ENCODE measurements at regions not wholly inside any gene's neighbourhood (a gene's known extent, or its start where the extent isn't known, plus 50 kb on each side); places are given as distances from the start of the nearest gene placed in this dataset.

GRCh38 chr3:74328435-74328834, 286.0 kb downstream of the CNTN3 start:
- Histone ChIP-seq H3K27ac (ENCODE audit: low read depth, low read length) (no peak overlapping the region), H3K4me3 (ENCODE audit: low read depth, low read length) (no peak overlapping the region), H3K4ac (ENCODE audit: low read depth, low read length) (no peak overlapping the region), H2AK5ac (ENCODE audit: low read length) (no peak overlapping the region), H3K14ac (ENCODE audit: low read length) (no peak overlapping the region), H3K18ac (ENCODE audit: low read length) (no peak overlapping the region), H3K23ac (ENCODE audit: low read length) (no peak overlapping the region), H3K9ac (ENCODE audit: low read length) (no peak overlapping the region), H2BK120ac (ENCODE audit: insufficient read depth, low read length, poor library complexity) (no peak overlapping the region), H3K36me3 (ENCODE audit: control insufficient read depth in 1 of 2, insufficient read depth in 2 of 2, low read length in 2 of 2) (no peaks in the 10 kb centered on the region), H3K4me2 (ENCODE audit: low read length) (no peak overlapping the region), H3K27me3 (ENCODE audit: insufficient read depth, low read length) (no peaks in the 10 kb centered on the region), H4K8ac (ENCODE audit: low read depth, low read length) (no peak overlapping the region), H4K12ac (ENCODE audit: low read depth, low read length) (no peak overlapping the region), H3K4me1 (ENCODE audit: control insufficient read depth in 1 of 2, insufficient read depth in 2 of 2, low read length in 2 of 2) (no peaks in the 10 kb centered on the region), H4K91ac (ENCODE audit: low read depth, low read length) (no peak overlapping the region), H3K9me3 (ENCODE audit: insufficient read depth, low read depth, low read length) (no peaks in the 10 kb centered on the region), H3K79me1 (ENCODE audit: low read length) (no peaks in the 10 kb centered on the region), H2BK12ac (ENCODE audit: low read length) (no peak overlapping the region), H2BK5ac (ENCODE audit: low read depth, low read length, poor library complexity) (no peak overlapping the region), H2AFZ (ENCODE audit: insufficient read depth, low read length, poor library complexity) (no peak overlapping the region), H3K79me2 (ENCODE audit: control insufficient read depth, insufficient read depth, low read length, poor library complexity) (no peaks in the 10 kb centered on the region)
- no peak for DNase-seq
- no CpG with 5 or more reads among the region's 2 CpGs for WGBS (ENCODE audit: extremely low coverage, insufficient coverage, insufficient read length)

- Histone ChIP-seq H4K8ac (ENCODE audit: low read depth, low read length) (no peak overlapping the region), H4K12ac (ENCODE audit: low read depth, low read length) (no peak overlapping the region), H3K14ac (ENCODE audit: low read length) (no peak overlapping the region), H4K91ac (ENCODE audit: low read depth, low read length) (no peak overlapping the region), H3K36me3 (ENCODE audit: control insufficient read depth in 1 of 2, insufficient read depth in 2 of 2, low read length in 2 of 2) (no peaks in the 10 kb centered on the region), H3K27ac (ENCODE audit: low read depth, low read length) (no peak overlapping the region), H2BK5ac (ENCODE audit: low read depth, low read length, poor library complexity) (no peak overlapping the region), H3K9ac (ENCODE audit: low read length) (no peak overlapping the region), H3K4me2 (ENCODE audit: low read length) (no peak overlapping the region), H3K23ac (ENCODE audit: low read length) (no peak overlapping the region), H3K9me3 (ENCODE audit: insufficient read depth, low read depth, low read length) (no peaks in the 10 kb centered on the region), H3K4me1 (ENCODE audit: control insufficient read depth in 1 of 2, insufficient read depth in 2 of 2, low read length in 2 of 2) (no peaks in the 10 kb centered on the region), H3K4ac (ENCODE audit: low read depth, low read length) (no peak overlapping the region), H3K27me3 (ENCODE audit: insufficient read depth, low read length) (no peaks in the 10 kb centered on the region), H3K4me3 (ENCODE audit: low read depth, low read length) (no peak overlapping the region), H3K79me2 (ENCODE audit: control insufficient read depth, insufficient read depth, low read length, poor library complexity) (no peaks in the 10 kb centered on the region), H3K18ac (ENCODE audit: low read length) (no peak overlapping the region), H2AFZ (ENCODE audit: insufficient read depth, low read length, poor library complexity) (no peak overlapping the region), H2AK5ac (ENCODE audit: low read length) (no peak overlapping the region), H2BK12ac (ENCODE audit: low read length) (no peak overlapping the region), H2BK120ac (ENCODE audit: insufficient read depth, low read length, poor library complexity) (no peak overlapping the region), H3K79me1 (ENCODE audit: low read length) (no peaks in the 10 kb centered on the region)
- no CpG with 5 or more reads among the region's 3 CpGs for WGBS (ENCODE audit: extremely low coverage, insufficient coverage, insufficient read length)
- DNase-seq, result no peak
These were observed 299.2 kb downstream of the CNTN3 start for GRCh38 chr3:74315291-74315690.

DNA sequence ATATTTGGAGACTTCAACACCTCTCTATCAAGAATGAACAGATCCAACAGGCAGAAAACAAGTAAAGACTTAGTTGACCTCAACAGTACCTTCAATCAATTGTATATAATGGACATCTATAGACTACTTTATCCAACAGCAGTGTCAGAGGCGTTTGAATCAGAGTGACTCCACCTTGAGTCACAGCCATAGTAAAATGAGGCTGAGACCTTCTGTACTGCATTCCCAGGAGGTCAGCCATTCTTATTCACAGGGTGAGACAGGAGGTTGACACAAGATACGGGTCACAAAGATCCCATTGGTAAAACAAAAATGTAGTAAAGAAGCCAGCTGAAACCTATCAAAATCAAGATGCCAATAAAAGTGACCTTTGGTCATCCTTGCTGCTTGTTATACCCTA, 299.8 kb downstream of the CNTN3 start:
- H3K18ac ChIP-seq (ENCODE audit: low read length), result no peak overlapping the region
- no peak overlapping the region for H2BK5ac ChIP-seq (ENCODE audit: low read depth, low read length, poor library complexity)
- H3K36me3 ChIP-seq (ENCODE audit: control insufficient read depth in 1 of 2, insufficient read depth in 2 of 2, low read length in 2 of 2), result no peaks in the 10 kb centered on the region
- no peak overlapping the region for H2AFZ ChIP-seq (ENCODE audit: insufficient read depth, low read length, poor library complexity)
- no peak overlapping the region for H4K8ac ChIP-seq (ENCODE audit: low read depth, low read length)
- no peak overlapping the region for H3K9ac ChIP-seq (ENCODE audit: low read length)
- no peaks in the 10 kb centered on the region for H3K79me2 ChIP-seq (ENCODE audit: control insufficient read depth, insufficient read depth, low read length, poor library complexity)
- no peaks in the 10 kb centered on the region for H3K4me1 ChIP-seq (ENCODE audit: control insufficient read depth in 1 of 2, insufficient read depth in 2 of 2, low read length in 2 of 2)
- H2BK12ac ChIP-seq (ENCODE audit: low read length), result no peak overlapping the region
- H3K9me3 ChIP-seq (ENCODE audit: insufficient read depth, low read depth, low read length), result no peaks in the 10 kb centered on the region
- WGBS (ENCODE audit: extremely low coverage, insufficient coverage, insufficient read length), result no CpG with 5 or more reads among the region's 2 CpGs
- H4K12ac ChIP-seq (ENCODE audit: low read depth, low read length), result no peak overlapping the region
- H2BK120ac ChIP-seq (ENCODE audit: insufficient read depth, low read length, poor library complexity), result no peak overlapping the region
- H3K23ac ChIP-seq (ENCODE audit: low read length), result no peak overlapping the region
- H2AK5ac ChIP-seq (ENCODE audit: low read length), result no peak overlapping the region
- DNase-seq, result peak; percentile 25 to 65
- no peak overlapping the region for H3K14ac ChIP-seq (ENCODE audit: low read length)
- H3K4ac ChIP-seq (ENCODE audit: low read depth, low read length), result no peak overlapping the region
- H3K27ac ChIP-seq (ENCODE audit: low read depth, low read length), result no peak overlapping the region
- no peak overlapping the region for H3K4me3 ChIP-seq (ENCODE audit: low read depth, low read length)
- H3K79me1 ChIP-seq (ENCODE audit: low read length), result no peaks in the 10 kb centered on the region
- H4K91ac ChIP-seq (ENCODE audit: low read depth, low read length), result no peak overlapping the region
- H3K4me2 ChIP-seq (ENCODE audit: low read length), result no peak overlapping the region
- no peaks in the 10 kb centered on the region for H3K27me3 ChIP-seq (ENCODE audit: insufficient read depth, low read length)

DNA sequence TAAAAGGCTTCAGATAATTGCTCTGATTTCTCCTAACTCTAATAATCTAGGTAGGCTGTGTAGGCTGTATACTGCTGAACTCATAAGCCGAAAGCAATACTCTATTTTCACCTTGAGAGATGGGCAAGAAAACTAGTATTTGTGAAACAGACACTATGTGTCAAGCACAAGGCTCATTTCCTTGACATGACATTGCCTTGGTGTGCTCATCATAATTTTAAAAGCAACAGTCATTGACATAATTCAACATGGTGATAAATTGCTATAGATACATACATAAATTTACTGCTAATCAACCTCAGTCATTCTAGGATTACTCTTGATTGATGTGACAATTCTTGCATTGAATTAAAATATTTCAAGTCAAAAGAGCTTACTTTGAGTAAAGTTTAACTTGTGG, 304.7 kb downstream of the CNTN3 start:
- Histone ChIP-seq H3K9me3 (ENCODE audit: insufficient read depth, low read depth, low read length) (no peaks in the 10 kb centered on the region), H3K9ac (ENCODE audit: low read length) (no peak overlapping the region), H4K12ac (ENCODE audit: low read depth, low read length) (no peak overlapping the region), H2AK5ac (ENCODE audit: low read length) (no peak overlapping the region), H4K91ac (ENCODE audit: low read depth, low read length) (no peak overlapping the region), H3K36me3 (ENCODE audit: control insufficient read depth in 1 of 2, insufficient read depth in 2 of 2, low read length in 2 of 2) (no peaks in the 10 kb centered on the region), H3K79me2 (ENCODE audit: control insufficient read depth, insufficient read depth, low read length, poor library complexity) (no peaks in the 10 kb centered on the region), H3K79me1 (ENCODE audit: low read length) (no peaks in the 10 kb centered on the region), H3K27me3 (ENCODE audit: insufficient read depth, low read length) (no peaks in the 10 kb centered on the region), H2BK12ac (ENCODE audit: low read length) (no peak overlapping the region), H2BK120ac (ENCODE audit: insufficient read depth, low read length, poor library complexity) (no peak overlapping the region), H3K14ac (ENCODE audit: low read length) (no peak overlapping the region), H4K8ac (ENCODE audit: low read depth, low read length) (no peak overlapping the region), H3K4me2 (ENCODE audit: low read length) (no peak overlapping the region), H3K4me1 (ENCODE audit: control insufficient read depth in 1 of 2, insufficient read depth in 2 of 2, low read length in 2 of 2) (no peaks in the 10 kb centered on the region), H3K27ac (ENCODE audit: low read depth, low read length) (no peak overlapping the region), H3K23ac (ENCODE audit: low read length) (no peak overlapping the region), H3K4ac (ENCODE audit: low read depth, low read length) (no peak overlapping the region), H3K18ac (ENCODE audit: low read length) (no peak overlapping the region), H2AFZ (ENCODE audit: insufficient read depth, low read length, poor library complexity) (no peak overlapping the region), H2BK5ac (ENCODE audit: low read depth, low read length, poor library complexity) (no peak overlapping the region), H3K4me3 (ENCODE audit: low read depth, low read length) (no peak overlapping the region)
- no CpG with 5 or more reads among the region's 1 CpG for WGBS (ENCODE audit: extremely low coverage, insufficient coverage, insufficient read length)
- no peak for DNase-seq

Measured in trophoblast cell (in vitro differentiated cells and primary cell).